ENCODE measurements at regions not wholly inside any gene's neighbourhood (a gene's known extent, or its start where the extent isn't known, plus 50 kb on each side); places are given as distances from the start of the nearest gene placed in this dataset.

GRCh38 chr12:92547420-92547819 is 155.4 kb upstream of the PLEKHG7 start:
- ATAC-seq: no peak
- TF ChIP-seq SP1 (IDR thresholded peaks at IDR 0.05; ENCODE audit: low read depth): no peak
- no peak for TF ChIP-seq POLR2A (IDR thresholded peaks at IDR 0.05; ENCODE audit: borderline replicate concordance, extremely low read depth, insufficient read depth, insufficient read length)
- no peak for TF ChIP-seq EGR1 (IDR thresholded peaks at IDR 0.05; ENCODE audit: low read depth)
- TF ChIP-seq EZH2 (IDR thresholded peaks at IDR 0.05): no peak
- no peak for TF ChIP-seq TCF7L2 (IDR thresholded peaks at IDR 0.05; ENCODE audit: borderline replicate concordance, extremely low read depth, insufficient read depth, insufficient read length)
- no peak for TF ChIP-seq FOSL1 (IDR thresholded peaks at IDR 0.05; ENCODE audit: low read depth)
- TF ChIP-seq RAD21 (IDR thresholded peaks at IDR 0.05; ENCODE audit: low read depth): no peak
- TF ChIP-seq EZH2phosphoT487 (IDR thresholded peaks at IDR 0.05; ENCODE audit: borderline replicate concordance): no peak
- no peak for TF ChIP-seq ATF3 (IDR thresholded peaks at IDR 0.05)
- H3K79me2 ChIP-seq (ENCODE audit: insufficient read depth, low read length): no peaks in the 10 kb centered on the region
- H3K4me3 ChIP-seq (replicated peaks in 1 of 2; ENCODE audit: low read depth in 1 of 2, low read length in 2 of 2): no peak overlapping the region
- no peak overlapping the region for H3K27ac ChIP-seq (ENCODE audit: low read depth, low read length)
- POLR2A ChIA-PET: no interaction called here
- no peak overlapping the region for H2AFZ ChIP-seq (ENCODE audit: low read depth, low read length, poor library complexity, severe bottlenecking)
- CTCF ChIA-PET: no interaction called here
- H3K27me3 ChIP-seq (ENCODE audit: insufficient read depth, low read length): no peaks in the 10 kb centered on the region
- H4K20me1 ChIP-seq (ENCODE audit: insufficient read depth): no peaks in the 10 kb centered on the region
- BruUV-seq (replicated peaks): no TSS peak
- RAD21 ChIA-PET (ENCODE audit: low non-redundant PET in 1 of 2, low total read pairs in 2 of 2, uncharacterized antibody in 2 of 2, unreplicated experiment in 2 of 2): no interaction called here
- H3K9me2 ChIP-seq (ENCODE audit: insufficient read depth): no peaks in the 10 kb centered on the region
- DNase-seq (ENCODE audit: low read depth, low spot score): no peak
- intact Hi-C loops (cut with micrococcal nuclease): no loop called here
- peaks cover 0 to 15% of the 10 kb centered on the region in 2 experiments; a peak in 2 of 4 replicates for H3K4me1 ChIP-seq (ENCODE audit: control insufficient read depth in 1 of 2, insufficient read depth in 2 of 2, low read length in 2 of 2)
- H3K9ac ChIP-seq (ENCODE audit: low read length): no peak overlapping the region
- no peaks in the 10 kb centered on the region for H3K9me3 ChIP-seq (ENCODE audit: control insufficient read depth in 1 of 2, insufficient read depth in 1 of 2, low read depth in 1 of 2, low read length in 2 of 2)
- no peaks in the 10 kb centered on the region for H3K36me3 ChIP-seq (ENCODE audit: control insufficient read depth in 1 of 2, insufficient read depth in 2 of 2, low read length in 2 of 2)
- no peak overlapping the region for H3K4me2 ChIP-seq (ENCODE audit: low read length)

GRCh38 chr12:92546635-92547348 is 156.0 kb upstream of the PLEKHG7 start:
- Histone ChIP-seq H3K9me3 (ENCODE audit: control insufficient read depth in 1 of 2, insufficient read depth in 1 of 2, low read depth in 1 of 2, low read length in 2 of 2) (no peaks in the 10 kb centered on the region), H3K4me1 (ENCODE audit: control insufficient read depth in 1 of 2, insufficient read depth in 2 of 2, low read length in 2 of 2) (peaks cover 0 to 9% of the 10 kb centered on the region in 2 experiments; a peak in 2 of 4 replicates), H3K4me2 (ENCODE audit: low read length) (no peak overlapping the region), H3K79me2 (ENCODE audit: insufficient read depth, low read length) (no peaks in the 10 kb centered on the region), H4K20me1 (ENCODE audit: insufficient read depth) (no peaks in the 10 kb centered on the region), H2AFZ (ENCODE audit: low read depth, low read length, poor library complexity, severe bottlenecking) (no peak overlapping the region), H3K36me3 (ENCODE audit: control insufficient read depth in 1 of 2, insufficient read depth in 2 of 2, low read length in 2 of 2) (no peaks in the 10 kb centered on the region), H3K9ac (ENCODE audit: low read length) (no peak overlapping the region), H3K4me3 (replicated peaks in 1 of 2; ENCODE audit: low read depth in 1 of 2, low read length in 2 of 2) (no peak overlapping the region), H3K27me3 (ENCODE audit: insufficient read depth, low read length) (no peaks in the 10 kb centered on the region), H3K9me2 (ENCODE audit: insufficient read depth) (no peaks in the 10 kb centered on the region), H3K27ac (ENCODE audit: low read depth, low read length) (no peak overlapping the region)
- ATAC-seq: no peak
- CTCF ChIA-PET: no interaction called here
- TF ChIP-seq CTCF (IDR thresholded peaks at IDR 0.05 in 2 of 3, conservative IDR thresholded peaks at IDR 0.05 in 1 of 3; ENCODE audit: borderline replicate concordance in 1 of 3, insufficient read depth in 1 of 3, low read depth in 2 of 3, low read length in 2 of 3) (no peak), JUND (IDR thresholded peaks at IDR 0.05) (no peak), SRF (IDR thresholded peaks at IDR 0.05; ENCODE audit: low read depth) (no peak), EZH2phosphoT487 (IDR thresholded peaks at IDR 0.05; ENCODE audit: borderline replicate concordance) (no peak), POLR2A (IDR thresholded peaks at IDR 0.05; ENCODE audit: borderline replicate concordance, extremely low read depth, insufficient read depth, insufficient read length) (no peak), EZH2 (IDR thresholded peaks at IDR 0.05) (no peak), SIN3A (IDR thresholded peaks at IDR 0.05; ENCODE audit: low read depth) (no peak), ZFX (IDR thresholded peaks at IDR 0.05) (no peak), EGR1 (IDR thresholded peaks at IDR 0.05; ENCODE audit: low read depth) (no peak), SP1 (IDR thresholded peaks at IDR 0.05; ENCODE audit: low read depth) (no peak), ZBTB33 (IDR thresholded peaks at IDR 0.05; ENCODE audit: extremely low read depth, insufficient replicate concordance, low read length) (no peak), ELF1 (IDR thresholded peaks at IDR 0.05; ENCODE audit: borderline replicate concordance, low read depth) (no peak), CBX3 (IDR thresholded peaks at IDR 0.05; ENCODE audit: low read depth) (no peak)
- intact Hi-C loops (cut with micrococcal nuclease): no loop called here
- POLR2A ChIA-PET: no interaction called here
- DNase-seq (ENCODE audit: low read depth, low spot score): no peak
- no TSS peak for BruUV-seq (replicated peaks)
- RAD21 ChIA-PET (ENCODE audit: low non-redundant PET in 1 of 2, low total read pairs in 2 of 2, uncharacterized antibody in 2 of 2, unreplicated experiment in 2 of 2): no interaction called here

All from HCT116 (cell line).